Liver (tissue), 8 donors: ENCODE measurements at regions not wholly inside any gene's neighbourhood (a gene's known extent, or its start where the extent isn't known, plus 50 kb on each side); places are given as distances from the start of the nearest gene placed in this dataset.

Source experiments
- DNase-seq: peaks from one replicate; pipeline ENCODE4 v3.0.0-alpha.2; 2017; ENCODE audit warnings: low spot score
- H3K27ac ChIP-seq, 2 donors: one replicate each; pipeline ENCODE4 v1.7.0; 2013; ENCODE audit warnings: inconsistent platforms in 2 of 2, low read length in 2 of 2, control low read depth in 1 of 2, low read depth in 1 of 2, mild to moderate bottlenecking in 1 of 2
- H3K27me3 ChIP-seq, 4 donors: one replicate each; pipeline versions ENCODE4 v1.6.1 to v1.7.0; 2013; ENCODE audit warnings: low read length in 3 of 4, inconsistent platforms in 1 of 4, mild to moderate bottlenecking in 1 of 4, moderate library complexity in 1 of 4; ENCODE audit not compliant: control insufficient read depth in 4 of 4, insufficient read depth in 4 of 4
- H3K36me3 ChIP-seq, 4 donors: one replicate each; pipeline versions ENCODE4 v1.6.1 to v1.7.0; 2013; ENCODE audit warnings: low read length in 3 of 4, mild to moderate bottlenecking in 3 of 4, low read depth in 1 of 4, moderate library complexity in 1 of 4; ENCODE audit not compliant: control insufficient read depth in 4 of 4, insufficient read depth in 3 of 4
- H3K4me1 ChIP-seq, 4 donors: one replicate each; pipeline versions ENCODE4 v1.6.1 to v1.7.0; 2013; ENCODE audit warnings: low read length in 3 of 4, mild to moderate bottlenecking in 3 of 4, moderate library complexity in 1 of 4; ENCODE audit not compliant: control insufficient read depth in 4 of 4, insufficient read depth in 4 of 4
- H3K4me3 ChIP-seq, 3 donors: one replicate each; pipeline versions ENCODE4 v1.6.1 to v1.7.0; 2013; ENCODE audit warnings: low read length in 3 of 3, control low read depth in 1 of 3, low read depth in 1 of 3, mild to moderate bottlenecking in 1 of 3
- H3K9ac ChIP-seq, 2 donors: one replicate each; pipeline ENCODE4 v1.7.0; 2013; ENCODE audit warnings: low read length in 2 of 2, mild to moderate bottlenecking in 2 of 2, moderate library complexity in 2 of 2, control low read depth in 1 of 2, low read depth in 1 of 2
- H3K9me3 ChIP-seq, 4 donors: one replicate each; pipeline versions ENCODE4 v1.6.1 to v1.7.0; 2013; ENCODE audit warnings: low read length in 3 of 4; ENCODE audit not compliant: control insufficient read depth in 4 of 4
- EGR1 ChIP-seq, 2 donors: IDR thresholded peaks; 2 replicates each; pipeline ENCODE4 v1.6.1; 2016 to 2018; ENCODE audit warnings: antibody characterized with exemption in 2 of 2, low read depth in 2 of 2
- FOXA1 ChIP-seq: IDR thresholded peaks from 2 replicates; pipeline ENCODE4 v1.6.1; 2016; ENCODE audit warnings: antibody characterized with exemption
- FOXA2 ChIP-seq: IDR thresholded peaks from 2 replicates; pipeline ENCODE4 v1.6.1; 2016; ENCODE audit warnings: antibody characterized with exemption
- GABPA ChIP-seq, 2 donors: IDR thresholded peaks in 1 of 2; conservative IDR thresholded peaks in 1 of 2; 2 replicates each; pipeline ENCODE4 v1.6.1; 2016; ENCODE audit warnings: antibody characterized with exemption in 2 of 2, mild to moderate bottlenecking in 1 of 2, moderate library complexity in 1 of 2
- HNF4A ChIP-seq, 2 donors: conservative IDR thresholded peaks; 2 replicates each; pipeline ENCODE4 v1.6.1; 2016; ENCODE audit warnings: antibody characterized with exemption in 2 of 2, mild to moderate bottlenecking in 2 of 2
- HNF4G ChIP-seq: IDR thresholded peaks from 2 replicates; pipeline ENCODE4 v1.6.1; 2016; ENCODE audit warnings: antibody characterized with exemption
- JUND ChIP-seq, 2 donors: IDR thresholded peaks; 2 replicates each; pipeline ENCODE4 v1.6.1; 2016; ENCODE audit warnings: antibody characterized with exemption in 2 of 2
- NR2F2 ChIP-seq: IDR thresholded peaks from 2 replicates; pipeline ENCODE4 v1.6.1; 2016; ENCODE audit warnings: antibody characterized with exemption
- RAD21 ChIP-seq, 2 donors: IDR thresholded peaks; 2 replicates each; pipeline ENCODE4 v1.6.1; 2016; ENCODE audit warnings: antibody characterized with exemption in 2 of 2, mild to moderate bottlenecking in 2 of 2
- RXRA ChIP-seq, 2 donors: IDR thresholded peaks; 2 replicates each; pipeline ENCODE4 v1.6.1; 2017 to 2018; ENCODE audit warnings: antibody characterized with exemption in 2 of 2, mild to moderate bottlenecking in 1 of 2
- SP1 ChIP-seq: IDR thresholded peaks from 2 replicates; pipeline ENCODE4 v1.6.1; 2018; ENCODE audit warnings: antibody characterized with exemption, mild to moderate bottlenecking
- TAF1 ChIP-seq: conservative IDR thresholded peaks from 2 replicates; pipeline ENCODE4 v1.6.1; 2016; ENCODE audit warnings: antibody characterized with exemption, mild to moderate bottlenecking
- YY1 ChIP-seq: IDR thresholded peaks from 2 replicates; pipeline ENCODE4 v1.6.1; 2016; ENCODE audit warnings: antibody characterized with exemption, mild to moderate bottlenecking
- WGBS: extraction: QIAGEN DNeasy Blood & Tissue Kit; methylation state at CpG from one replicate; pipeline ENCODE4 v1.1.7; 2013; 5-methylcytosine and 5-hydroxymethylcytosine counted together
- TF ChIP-seq, protein P1 (sequence below): IDR thresholded peaks from 2 replicates; pipeline ENCODE4 v1.6.1; 2016; ENCODE audit warnings: antibody characterized with exemption
- TF ChIP-seq, protein P2 (sequence below): fragments of 150-350 bp; IDR thresholded peaks from 2 replicates; pipeline ENCODE4 v1.5.1; 2017; ENCODE audit warnings: improper control_type of control experiment, low read depth, low read length; ENCODE audit not compliant: missing input control
- TF ChIP-seq, protein P3 (sequence below): IDR thresholded peaks from 2 replicates; pipeline ENCODE4 v1.6.1; 2016; ENCODE audit warnings: antibody characterized with exemption, mild to moderate bottlenecking
- TF ChIP-seq, protein P4 (sequence below): IDR thresholded peaks from 2 replicates; pipeline ENCODE4 v1.6.1; 2016; ENCODE audit warnings: antibody characterized with exemption
- TF ChIP-seq, protein P5 (sequence below): IDR thresholded peaks from 2 replicates; pipeline ENCODE4 v1.6.1; 2016; ENCODE audit warnings: antibody characterized with exemption
- donor health status: healthy.
- donor health status: healthy.
- donor health status: healthy.
- donor health status: healthy.
- donor health status: healthy.

DNA sequence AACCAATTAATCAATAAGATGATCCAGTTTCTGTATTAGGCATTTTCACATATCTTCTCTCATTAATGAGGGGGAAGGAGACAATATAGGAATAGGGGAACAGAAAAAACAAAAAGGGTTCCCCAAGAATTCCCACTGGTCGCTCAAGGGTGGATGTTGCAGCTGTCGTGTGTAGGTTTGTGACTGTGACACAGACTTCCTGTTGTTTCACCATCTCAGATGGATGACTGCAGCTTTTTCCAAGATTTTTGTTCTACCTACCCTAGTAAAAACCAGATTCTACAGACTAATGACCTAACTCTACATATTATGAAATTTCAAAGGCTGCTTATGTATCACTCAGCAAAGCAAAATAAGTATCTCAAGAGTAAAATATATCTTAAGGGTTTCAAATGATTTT, 73.7 kb upstream of the MB21D2 start (continued):
- TF ChIP-seq, protein P1, sequence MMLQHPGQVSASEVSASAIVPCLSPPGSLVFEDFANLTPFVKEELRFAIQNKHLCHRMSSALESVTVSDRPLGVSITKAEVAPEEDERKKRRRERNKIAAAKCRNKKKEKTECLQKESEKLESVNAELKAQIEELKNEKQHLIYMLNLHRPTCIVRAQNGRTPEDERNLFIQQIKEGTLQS: no peak
- TF ChIP-seq RAD21 (IDR thresholded peaks at IDR 0.05): no peak

DNA sequence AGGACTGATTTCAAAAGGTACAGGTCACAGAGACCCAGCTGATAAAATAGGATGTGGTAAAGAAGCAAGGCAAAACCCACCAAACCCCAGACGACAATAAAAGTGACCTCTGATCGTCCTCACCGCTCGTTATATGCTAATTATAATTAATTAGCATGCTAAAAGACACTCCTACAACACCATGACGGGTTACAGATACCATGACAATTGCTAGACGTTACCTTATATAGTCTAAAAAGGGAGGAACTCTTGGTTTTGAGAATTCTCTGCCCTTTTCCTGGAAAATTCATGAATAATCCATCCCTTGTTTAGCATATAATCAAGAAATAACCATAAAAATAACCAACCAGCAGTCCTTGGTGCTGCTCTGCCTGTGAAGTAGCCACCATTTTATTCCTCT, 74.7 kb upstream of the MB21D2 start:
- Histone ChIP-seq H3K4me1 (no peaks in the 10 kb centered on the region), H3K27me3 (peaks cover 0 to 4% (median 0%) of the 10 kb centered on the region in 4 donors), H3K36me3 (no peaks in the 10 kb centered on the region), H3K9me3 (no peaks in the 10 kb centered on the region), H3K4me3 (no peak overlapping the region), H3K27ac (no peak overlapping the region), H3K9ac (no peak overlapping the region)
- WGBS: 69% methylated on average over 6 of the region's 6 CpGs
- TF ChIP-seq JUND (IDR thresholded peaks at IDR 0.05): no peak
- no peak for TF ChIP-seq SP1
- TF ChIP-seq, protein P2, sequence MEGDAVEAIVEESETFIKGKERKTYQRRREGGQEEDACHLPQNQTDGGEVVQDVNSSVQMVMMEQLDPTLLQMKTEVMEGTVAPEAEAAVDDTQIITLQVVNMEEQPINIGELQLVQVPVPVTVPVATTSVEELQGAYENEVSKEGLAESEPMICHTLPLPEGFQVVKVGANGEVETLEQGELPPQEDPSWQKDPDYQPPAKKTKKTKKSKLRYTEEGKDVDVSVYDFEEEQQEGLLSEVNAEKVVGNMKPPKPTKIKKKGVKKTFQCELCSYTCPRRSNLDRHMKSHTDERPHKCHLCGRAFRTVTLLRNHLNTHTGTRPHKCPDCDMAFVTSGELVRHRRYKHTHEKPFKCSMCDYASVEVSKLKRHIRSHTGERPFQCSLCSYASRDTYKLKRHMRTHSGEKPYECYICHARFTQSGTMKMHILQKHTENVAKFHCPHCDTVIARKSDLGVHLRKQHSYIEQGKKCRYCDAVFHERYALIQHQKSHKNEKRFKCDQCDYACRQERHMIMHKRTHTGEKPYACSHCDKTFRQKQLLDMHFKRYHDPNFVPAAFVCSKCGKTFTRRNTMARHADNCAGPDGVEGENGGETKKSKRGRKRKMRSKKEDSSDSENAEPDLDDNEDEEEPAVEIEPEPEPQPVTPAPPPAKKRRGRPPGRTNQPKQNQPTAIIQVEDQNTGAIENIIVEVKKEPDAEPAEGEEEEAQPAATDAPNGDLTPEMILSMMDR: no peak
- TF ChIP-seq RAD21 (IDR thresholded peaks at IDR 0.05): no peak
- TF ChIP-seq FOXA1: no peak
- no peak for TF ChIP-seq NR2F2
- no peak for TF ChIP-seq FOXA2
- TF ChIP-seq, protein P3, sequence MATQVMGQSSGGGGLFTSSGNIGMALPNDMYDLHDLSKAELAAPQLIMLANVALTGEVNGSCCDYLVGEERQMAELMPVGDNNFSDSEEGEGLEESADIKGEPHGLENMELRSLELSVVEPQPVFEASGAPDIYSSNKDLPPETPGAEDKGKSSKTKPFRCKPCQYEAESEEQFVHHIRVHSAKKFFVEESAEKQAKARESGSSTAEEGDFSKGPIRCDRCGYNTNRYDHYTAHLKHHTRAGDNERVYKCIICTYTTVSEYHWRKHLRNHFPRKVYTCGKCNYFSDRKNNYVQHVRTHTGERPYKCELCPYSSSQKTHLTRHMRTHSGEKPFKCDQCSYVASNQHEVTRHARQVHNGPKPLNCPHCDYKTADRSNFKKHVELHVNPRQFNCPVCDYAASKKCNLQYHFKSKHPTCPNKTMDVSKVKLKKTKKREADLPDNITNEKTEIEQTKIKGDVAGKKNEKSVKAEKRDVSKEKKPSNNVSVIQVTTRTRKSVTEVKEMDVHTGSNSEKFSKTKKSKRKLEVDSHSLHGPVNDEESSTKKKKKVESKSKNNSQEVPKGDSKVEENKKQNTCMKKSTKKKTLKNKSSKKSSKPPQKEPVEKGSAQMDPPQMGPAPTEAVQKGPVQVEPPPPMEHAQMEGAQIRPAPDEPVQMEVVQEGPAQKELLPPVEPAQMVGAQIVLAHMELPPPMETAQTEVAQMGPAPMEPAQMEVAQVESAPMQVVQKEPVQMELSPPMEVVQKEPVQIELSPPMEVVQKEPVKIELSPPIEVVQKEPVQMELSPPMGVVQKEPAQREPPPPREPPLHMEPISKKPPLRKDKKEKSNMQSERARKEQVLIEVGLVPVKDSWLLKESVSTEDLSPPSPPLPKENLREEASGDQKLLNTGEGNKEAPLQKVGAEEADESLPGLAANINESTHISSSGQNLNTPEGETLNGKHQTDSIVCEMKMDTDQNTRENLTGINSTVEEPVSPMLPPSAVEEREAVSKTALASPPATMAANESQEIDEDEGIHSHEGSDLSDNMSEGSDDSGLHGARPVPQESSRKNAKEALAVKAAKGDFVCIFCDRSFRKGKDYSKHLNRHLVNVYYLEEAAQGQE: no peak
- no peak for TF ChIP-seq HNF4A (conservative IDR thresholded peaks at IDR 0.05)
- TF ChIP-seq, protein P4, sequence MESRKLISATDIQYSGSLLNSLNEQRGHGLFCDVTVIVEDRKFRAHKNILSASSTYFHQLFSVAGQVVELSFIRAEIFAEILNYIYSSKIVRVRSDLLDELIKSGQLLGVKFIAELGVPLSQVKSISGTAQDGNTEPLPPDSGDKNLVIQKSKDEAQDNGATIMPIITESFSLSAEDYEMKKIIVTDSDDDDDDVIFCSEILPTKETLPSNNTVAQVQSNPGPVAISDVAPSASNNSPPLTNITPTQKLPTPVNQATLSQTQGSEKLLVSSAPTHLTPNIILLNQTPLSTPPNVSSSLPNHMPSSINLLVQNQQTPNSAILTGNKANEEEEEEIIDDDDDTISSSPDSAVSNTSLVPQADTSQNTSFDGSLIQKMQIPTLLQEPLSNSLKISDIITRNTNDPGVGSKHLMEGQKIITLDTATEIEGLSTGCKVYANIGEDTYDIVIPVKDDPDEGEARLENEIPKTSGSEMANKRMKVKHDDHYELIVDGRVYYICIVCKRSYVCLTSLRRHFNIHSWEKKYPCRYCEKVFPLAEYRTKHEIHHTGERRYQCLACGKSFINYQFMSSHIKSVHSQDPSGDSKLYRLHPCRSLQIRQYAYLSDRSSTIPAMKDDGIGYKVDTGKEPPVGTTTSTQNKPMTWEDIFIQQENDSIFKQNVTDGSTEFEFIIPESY: no peak
- TF ChIP-seq, protein P5, sequence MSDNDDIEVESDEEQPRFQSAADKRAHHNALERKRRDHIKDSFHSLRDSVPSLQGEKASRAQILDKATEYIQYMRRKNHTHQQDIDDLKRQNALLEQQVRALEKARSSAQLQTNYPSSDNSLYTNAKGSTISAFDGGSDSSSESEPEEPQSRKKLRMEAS: no peak
- TF ChIP-seq TAF1: no peak
- TF ChIP-seq EGR1 (IDR thresholded peaks at IDR 0.05; ENCODE audit: low read depth in 2 of 2): no peak
- no peak for TF ChIP-seq GABPA (IDR thresholded peaks at IDR 0.05 in 1 of 2, conservative IDR thresholded peaks at IDR 0.05 in 1 of 2)
- TF ChIP-seq YY1: no peak
- TF ChIP-seq HNF4G: no peak
- no peak for TF ChIP-seq RXRA (IDR thresholded peaks at IDR 0.05)
- TF ChIP-seq, protein P1: no peak
- no peak for DNase-seq
